ENCODE measurements at regions not wholly inside any gene's neighbourhood (a gene's known extent, or its start where the extent isn't known, plus 50 kb on each side); places are given as distances from the start of the nearest gene placed in this dataset.
"Not testable (repeated sequence)": the region's sequence is repeated elsewhere in the genome, so short reads cannot be mapped to it uniquely, and the experiment has no call there.

- WGBS, 2 donors = 59 to 64% methylated on average over 7 of the region's 7 CpGs
- H3K27ac ChIP-seq; H3K27me3 ChIP-seq; H3K4me3 ChIP-seq; ATAC-seq (ENCODE audit: low FRiP score in 2 of 2); H3K36me3 ChIP-seq; DNase-seq; H3K9me3 ChIP-seq: not testable (repeated sequence)
- H3K4me1 ChIP-seq = peaks cover 4 to 22% (median 14%) of the 10 kb centered on the region in 4 donors
These were observed 61.7 kb downstream of the RHOU start for GRCh38 chr1:228796945-228797344.

GRCh38 chr1:228798035-228798434 is 62.8 kb downstream of the RHOU start:
- WGBS, 2 donors = 48 to 81% methylated on average over 2 of the region's 2 CpGs
- ATAC-seq (ENCODE audit: low FRiP score in 2 of 2) = no peak
- Histone ChIP-seq H3K36me3 (no peaks in the 10 kb centered on the region), H3K4me1 (peaks cover 11 to 30% (median 19%) of the 10 kb centered on the region in 4 donors), H3K4me3 (no peak overlapping the region), H3K27ac (no peak overlapping the region), H3K9me3 (no peaks in the 10 kb centered on the region), H3K27me3 (no peaks in the 10 kb centered on the region)
- TF ChIP-seq POLR2A (IDR thresholded peaks at IDR 0.05) = no peak
- TF ChIP-seq POLR2AphosphoS5 (IDR thresholded peaks at IDR 0.05) = no peak
- TF ChIP-seq CTCF (IDR thresholded peaks at IDR 0.05) = no peak
- DNase-seq = no peak

- no peaks in the 10 kb centered on the region for H3K27me3 ChIP-seq
- no peak overlapping the region for H3K27ac ChIP-seq
- no peaks in the 10 kb centered on the region for H3K9me3 ChIP-seq
- DNase-seq = no peak
- TF ChIP-seq CTCF (IDR thresholded peaks at IDR 0.05) = no peak
- ATAC-seq (ENCODE audit: low FRiP score in 2 of 2) = no peak
- H3K4me3 ChIP-seq = no peak overlapping the region
- 66% methylated on average over 5 of the region's 5 CpGs for WGBS, 2 donors
- H3K4me1 ChIP-seq = peaks cover 11 to 30% (median 19%) of the 10 kb centered on the region in 4 donors
- H3K36me3 ChIP-seq = no peaks in the 10 kb centered on the region
These were observed 63.3 kb downstream of the RHOU start for GRCh38 chr1:228798548-228798947.

- Histone ChIP-seq H3K4me1 (peaks cover 11 to 30% (median 19%) of the 10 kb centered on the region in 4 donors), H3K27ac (peak overlapping the region in 1 of 4 donors; percentile 6), H3K36me3 (no peaks in the 10 kb centered on the region), H3K27me3 (no peaks in the 10 kb centered on the region), H3K9me3 (no peaks in the 10 kb centered on the region), H3K4me3 (no peak overlapping the region)
- DNase-seq (no peak), ATAC-seq (ENCODE audit: low FRiP score in 2 of 2) (peak in 1 of 2 donors; percentile 16)
- 35% methylated on average over 3 of the region's 3 CpGs for WGBS, 2 donors
- TF ChIP-seq POLR2AphosphoS5 (IDR thresholded peaks at IDR 0.05) (no peak), POLR2A (IDR thresholded peaks at IDR 0.05) (no peak), CTCF (IDR thresholded peaks at IDR 0.05) (no peak), EP300 (IDR thresholded peaks at IDR 0.05) (no peak)
These were observed 64.6 kb downstream of the RHOU start for GRCh38 chr1:228799924-228800323.

GRCh38 chr1:228801068-228801467 is 65.8 kb downstream of the RHOU start:
- Histone ChIP-seq H3K4me3 (no peak overlapping the region), H3K9me3 (no peaks in the 10 kb centered on the region), H3K27ac (no peak overlapping the region), H3K4me1 (peaks cover 11 to 33% (median 22%) of the 10 kb centered on the region in 4 donors), H3K36me3 (no peaks in the 10 kb centered on the region), H3K27me3 (no peaks in the 10 kb centered on the region)
- no peak for TF ChIP-seq EP300 (IDR thresholded peaks at IDR 0.05)
- ATAC-seq (ENCODE audit: low FRiP score in 2 of 2) (no peak), DNase-seq (peak in 1 of 2 donors; percentile 62)

- peak; percentile 64 to 81 for ATAC-seq (ENCODE audit: low FRiP score in 2 of 2)
- no peak overlapping the region for H3K4me3 ChIP-seq
- WGBS, 2 donors = 63% methylated on average over 11 of the region's 11 CpGs
- H3K4me1 ChIP-seq = peaks cover 11 to 33% (median 22%) of the 10 kb centered on the region in 4 donors
- DNase-seq = peak in 1 of 2 donors; percentile 29
- peak overlapping the region in 3 of 4 donors; percentile 50 to 59 (median 58) for H3K27ac ChIP-seq
- H3K36me3 ChIP-seq = no peaks in the 10 kb centered on the region
- TF ChIP-seq EP300 (IDR thresholded peaks at IDR 0.05) (no peak), POLR2AphosphoS5 (IDR thresholded peaks at IDR 0.05) (no peak), CTCF (IDR thresholded peaks at IDR 0.05) (no peak), POLR2A (IDR thresholded peaks at IDR 0.05) (no peak)
- no peaks in the 10 kb centered on the region for H3K9me3 ChIP-seq
- H3K27me3 ChIP-seq = no peaks in the 10 kb centered on the region
These were observed 67.3 kb downstream of the RHOU start for GRCh38 chr1:228802386-228803220.

Measured in upper lobe of left lung (tissue), 6 donors.